AG09319 (cell line): ENCODE measurements at regions not wholly inside any gene's neighbourhood (a gene's known extent, or its start where the extent isn't known, plus 50 kb on each side); places are given as distances from the start of the nearest gene placed in this dataset.

Experiments used
- DNase-seq: peaks from one replicate; pipeline ENCODE4 v3.0.0-alpha.2; 2010; ENCODE audit warnings: low read depth; ENCODE audit errors: extremely low read depth
- TF ChIP-seq, protein P1 (sequence below): IDR thresholded peaks from 2 replicates; pipeline ENCODE4 v1.5.1; 2011; ENCODE audit warnings: low read depth, mild to moderate bottlenecking, inconsistent platforms, low read length, moderate library complexity

DNA sequence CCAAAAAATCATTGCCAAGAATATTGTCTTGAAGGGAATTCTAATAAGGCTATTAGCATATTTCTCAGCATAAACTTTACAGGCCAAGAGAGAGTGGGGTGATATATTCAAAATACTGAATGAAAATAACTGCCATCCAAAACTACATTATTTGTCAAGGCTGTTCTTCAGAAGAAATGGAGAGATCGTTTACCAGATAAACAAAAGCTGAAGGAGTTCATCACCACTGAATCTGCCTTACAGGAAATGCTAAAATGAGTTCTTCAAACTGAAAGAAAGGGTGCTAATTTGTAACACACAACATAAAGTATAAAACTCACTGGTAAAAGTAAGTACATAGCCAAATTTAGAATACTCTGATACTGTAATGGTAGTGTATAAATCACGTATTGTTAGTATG lies 517.0 kb downstream of the TENT5A start:
- no peak for DNase-seq
- TF ChIP-seq, protein P1, sequence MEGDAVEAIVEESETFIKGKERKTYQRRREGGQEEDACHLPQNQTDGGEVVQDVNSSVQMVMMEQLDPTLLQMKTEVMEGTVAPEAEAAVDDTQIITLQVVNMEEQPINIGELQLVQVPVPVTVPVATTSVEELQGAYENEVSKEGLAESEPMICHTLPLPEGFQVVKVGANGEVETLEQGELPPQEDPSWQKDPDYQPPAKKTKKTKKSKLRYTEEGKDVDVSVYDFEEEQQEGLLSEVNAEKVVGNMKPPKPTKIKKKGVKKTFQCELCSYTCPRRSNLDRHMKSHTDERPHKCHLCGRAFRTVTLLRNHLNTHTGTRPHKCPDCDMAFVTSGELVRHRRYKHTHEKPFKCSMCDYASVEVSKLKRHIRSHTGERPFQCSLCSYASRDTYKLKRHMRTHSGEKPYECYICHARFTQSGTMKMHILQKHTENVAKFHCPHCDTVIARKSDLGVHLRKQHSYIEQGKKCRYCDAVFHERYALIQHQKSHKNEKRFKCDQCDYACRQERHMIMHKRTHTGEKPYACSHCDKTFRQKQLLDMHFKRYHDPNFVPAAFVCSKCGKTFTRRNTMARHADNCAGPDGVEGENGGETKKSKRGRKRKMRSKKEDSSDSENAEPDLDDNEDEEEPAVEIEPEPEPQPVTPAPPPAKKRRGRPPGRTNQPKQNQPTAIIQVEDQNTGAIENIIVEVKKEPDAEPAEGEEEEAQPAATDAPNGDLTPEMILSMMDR: no peak

- TF ChIP-seq, protein P1: no peak
- DNase-seq: no peak
These were observed 518.5 kb downstream of the TENT5A start for GRCh38 chr6:81233990-81234389.

DNA sequence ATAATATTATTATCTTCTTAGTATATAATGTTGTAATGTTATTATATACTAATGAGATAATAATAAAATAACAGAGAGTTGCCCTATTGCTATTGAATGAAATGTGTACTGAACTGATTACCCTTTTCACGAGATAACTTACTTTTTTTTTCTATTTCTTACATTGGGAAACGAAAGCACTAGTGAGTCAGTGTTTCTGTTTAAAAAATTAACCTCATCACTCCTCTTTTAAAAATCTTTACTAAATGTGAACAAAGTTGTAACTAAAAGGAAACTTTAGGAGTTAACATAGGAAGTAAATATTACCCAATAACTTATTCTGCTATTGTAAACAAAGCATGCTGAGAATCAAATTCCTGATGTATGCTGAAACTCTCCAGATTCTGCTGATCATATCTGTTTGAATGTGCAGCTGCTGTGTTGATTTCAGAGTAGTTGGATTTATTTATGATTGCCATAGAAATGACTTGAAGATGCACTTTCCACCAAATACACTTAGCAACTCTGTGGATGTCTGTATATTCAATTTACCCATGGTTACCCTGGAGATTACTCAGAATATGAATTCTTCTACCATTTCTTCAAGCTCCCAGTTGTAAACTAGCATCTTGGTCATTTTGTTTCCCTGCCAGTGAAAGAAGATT lies 523.4 kb downstream of the TENT5A start:
- TF ChIP-seq, protein P1: no peak
- DNase-seq: peak; percentile 38

- no peak for DNase-seq
- TF ChIP-seq, protein P1: no peak
These were observed 525.5 kb downstream of the TENT5A start for GRCh38 chr6:81226957-81227356.

DNA sequence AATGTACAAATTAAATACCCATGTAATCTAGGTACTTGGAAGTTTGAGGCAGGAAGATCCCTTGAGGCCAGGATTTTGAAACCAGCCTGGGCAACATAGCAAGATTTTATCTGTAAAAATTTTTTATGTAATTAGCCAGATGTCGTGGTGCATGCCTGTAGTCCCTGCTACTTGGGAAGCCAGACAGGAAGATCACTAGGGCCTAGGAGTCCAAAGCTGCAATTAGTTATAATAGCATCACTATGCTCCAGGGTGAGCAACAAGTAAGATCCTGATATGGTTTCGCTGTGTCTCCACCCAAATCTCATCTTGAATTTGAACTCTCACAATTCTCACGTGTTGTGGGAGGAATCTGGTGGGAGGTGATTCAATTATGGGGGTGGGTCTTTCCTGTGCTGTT lies 535.8 kb downstream of the TENT5A start:
- DNase-seq: no peak
- TF ChIP-seq, protein P1: no peak

GRCh38 chr6:81215092-81215432 lies 537.4 kb downstream of the TENT5A start:
- TF ChIP-seq, protein P1: no peak
- DNase-seq: no peak

DNA sequence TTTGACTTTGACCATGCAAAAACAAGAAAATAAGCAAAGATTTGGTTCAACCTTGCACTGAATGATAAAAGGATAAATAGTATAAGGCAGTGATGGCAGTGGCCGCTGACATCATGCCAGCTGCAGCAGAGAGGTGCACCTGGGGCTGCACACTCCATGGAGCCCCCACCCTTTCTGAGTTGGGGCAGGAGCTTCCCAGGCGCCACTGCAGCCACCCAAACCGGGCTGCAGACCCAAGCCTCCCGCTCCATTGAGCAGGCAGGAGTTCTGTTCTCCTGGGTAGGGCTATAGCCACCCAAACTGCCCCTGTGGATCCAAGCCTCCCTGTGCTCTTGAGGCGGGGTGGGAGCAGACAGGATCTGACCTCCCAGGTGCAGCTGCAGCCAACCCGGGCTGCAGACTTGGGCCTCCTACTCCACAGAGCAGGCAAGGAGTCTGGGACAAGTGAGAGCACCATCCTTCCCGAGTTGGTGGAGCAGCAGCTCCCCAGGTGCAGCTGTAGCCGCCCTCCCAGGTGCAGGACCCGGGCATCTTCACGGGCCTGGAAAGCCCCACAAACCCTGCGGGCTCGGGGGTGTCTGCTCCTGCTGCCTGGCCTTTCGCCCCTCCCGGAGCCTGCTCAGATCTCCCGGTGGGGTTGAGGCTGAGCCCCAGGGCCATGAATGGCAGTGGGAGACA lies 537.9 kb downstream of the TENT5A start:
- DNase-seq: no peak
- TF ChIP-seq, protein P1: no peak
